NB4 (cell line): ENCODE measurements at regions not wholly inside any gene's neighbourhood (a gene's known extent, or its start where the extent isn't known, plus 50 kb on each side); places are given as distances from the start of the nearest gene placed in this dataset.
"Not testable (repeated sequence)": the region's sequence is repeated elsewhere in the genome, so short reads cannot be mapped to it uniquely, and the experiment has no call there.

Source experiments
- DNase-seq: peaks from one replicate; pipeline ENCODE4 v3.0.0; 2010; ENCODE audit warnings: low read depth
- H3K4me3 ChIP-seq: one replicate; pipeline ENCODE4 v1.5.1; 2011; ENCODE audit warnings: mild to moderate bottlenecking, low read depth, low read length, moderate library complexity
- CTCF ChIP-seq: IDR thresholded peaks from one replicate; pipeline ENCODE4 v1.5.1; 2012; ENCODE audit warnings: low read depth, low read length
- MAX ChIP-seq: IDR thresholded peaks from 2 replicates; pipeline ENCODE4 v1.6.1; 2011; ENCODE audit warnings: low read depth, low read length
- MYC ChIP-seq: IDR thresholded peaks from 2 replicates; pipeline ENCODE4 v1.6.1; 2011; ENCODE audit warnings: low read depth, low read length
- POLR2A ChIP-seq: IDR thresholded peaks from 2 replicates; pipeline ENCODE4 v1.6.1; 2011; ENCODE audit warnings: mild to moderate bottlenecking; ENCODE audit not compliant: insufficient read length; ENCODE audit errors: extremely low read depth

GRCh38 chr1:88327391-88328267, 356.4 kb upstream of the PKN2 start:
- TF ChIP-seq CTCF (no peak), POLR2A (no peak), MAX (no peak), MYC (no peak)
- peak; percentile 33 for DNase-seq
- no peak overlapping the region for H3K4me3 ChIP-seq

GRCh38 chr1:88330201-88330600, 353.9 kb upstream of the PKN2 start:
- DNase-seq, result no peak
- no peak for TF ChIP-seq MYC
- TF ChIP-seq CTCF, result no peak
- no peak overlapping the region for H3K4me3 ChIP-seq

GRCh38 chr1:88333086-88333695, 350.9 kb upstream of the PKN2 start:
- TF ChIP-seq MAX (no peak), MYC (no peak), POLR2A (no peak), CTCF (no peak)
- no peak overlapping the region for H3K4me3 ChIP-seq
- DNase-seq, result no peak

GRCh38 chr1:88341447-88341846, 342.6 kb upstream of the PKN2 start:
- no peak for DNase-seq
- no peak overlapping the region for H3K4me3 ChIP-seq

GRCh38 chr1:88342081-88342480, 342.0 kb upstream of the PKN2 start:
- H3K4me3 ChIP-seq, DNase-seq: not testable (repeated sequence)

More at GRCh38 chr1:88341447-88341846, 342.6 kb upstream of the PKN2 start:
- no peak for TF ChIP-seq MAX
- TF ChIP-seq CTCF, result no peak
- TF ChIP-seq MYC, result no peak
- no peak for TF ChIP-seq POLR2A

GRCh38 chr1:88350648-88351047, 333.4 kb upstream of the PKN2 start:
- DNase-seq, result no peak
- TF ChIP-seq POLR2A (no peak), MAX (no peak), CTCF (no peak), MYC (no peak)
- no peak overlapping the region for H3K4me3 ChIP-seq
